ENCODE measurements at regions not wholly inside any gene's neighbourhood (a gene's known extent, or its start where the extent isn't known, plus 50 kb on each side); places are given as distances from the start of the nearest gene placed in this dataset.

- intact Hi-C loops (cut with DNase I; ENCODE audit: low total_unique reads), result no loop called here
- Histone ChIP-seq H3K27me3 (no peaks in the 10 kb centered on the region), H3K4me1 (peaks cover 0 to 19% (median 0%) of the 10 kb centered on the region in 4 donors), H3K9me3 (no peaks in the 10 kb centered on the region), H3K4me3 (no peak overlapping the region), H3K27ac (no peak overlapping the region), H3K36me3 (no peaks in the 10 kb centered on the region)
- TF ChIP-seq POLR2A (IDR thresholded peaks at IDR 0.05) (no peak), EP300 (IDR thresholded peaks at IDR 0.05) (no peak), POLR2AphosphoS5 (IDR thresholded peaks at IDR 0.05) (no peak), CTCF (IDR thresholded peaks at IDR 0.05) (no peak)
- DNase-seq, result no peak
- WGBS, 5 donors, result 66 to 86% (median 77%) methylated on average over 2 of the region's 2 CpGs
Measured at GRCh38 chr2:144233317-144233716, 286.6 kb downstream of the ZEB2 start.

- intact Hi-C loops (cut with DNase I; ENCODE audit: low total_unique reads), result no loop called here
- no peaks in the 10 kb centered on the region for H3K36me3 ChIP-seq
- peaks cover 0 to 17% (median 0%) of the 10 kb centered on the region in 4 donors for H3K4me1 ChIP-seq
- no peak for TF ChIP-seq EP300 (IDR thresholded peaks at IDR 0.05)
- no peak for TF ChIP-seq POLR2AphosphoS5 (IDR thresholded peaks at IDR 0.05)
- TF ChIP-seq CTCF (IDR thresholded peaks at IDR 0.05), result no peak
- TF ChIP-seq POLR2A (IDR thresholded peaks at IDR 0.05), result no peak
- no peak overlapping the region for H3K27ac ChIP-seq
- no peaks in the 10 kb centered on the region for H3K27me3 ChIP-seq
- 77 to 97% (median 84%) methylated on average over 1 of the region's 1 CpG for WGBS, 5 donors
- H3K9me3 ChIP-seq, result no peaks in the 10 kb centered on the region
- DNase-seq, result no peak
- H3K4me3 ChIP-seq, result no peak overlapping the region
Measured at GRCh38 chr2:144230448-144231085, 289.4 kb downstream of the ZEB2 start.

GRCh38 chr2:144230033-144230432 lies 289.9 kb downstream of the ZEB2 start:
- no peak for TF ChIP-seq POLR2A (IDR thresholded peaks at IDR 0.05)
- TF ChIP-seq POLR2AphosphoS5 (IDR thresholded peaks at IDR 0.05), result no peak
- no peak for TF ChIP-seq CTCF (IDR thresholded peaks at IDR 0.05)
- no peak for TF ChIP-seq EP300 (IDR thresholded peaks at IDR 0.05)
- Histone ChIP-seq H3K4me3 (no peak overlapping the region), H3K4me1 (peaks cover 0 to 17% (median 0%) of the 10 kb centered on the region in 4 donors), H3K27ac (no peak overlapping the region), H3K36me3 (no peaks in the 10 kb centered on the region), H3K9me3 (no peaks in the 10 kb centered on the region), H3K27me3 (no peaks in the 10 kb centered on the region)
- DNase-seq, result no peak
- 81 to 90% (median 84%) methylated on average over 4 of the region's 4 CpGs for WGBS, 5 donors
- intact Hi-C loops (cut with DNase I; ENCODE audit: low total_unique reads), result no loop called here

GRCh38 chr2:144229296-144229695 lies 290.6 kb downstream of the ZEB2 start:
- no peaks in the 10 kb centered on the region for H3K9me3 ChIP-seq
- no peaks in the 10 kb centered on the region for H3K27me3 ChIP-seq
- H3K4me1 ChIP-seq, result peaks cover 0 to 10% (median 0%) of the 10 kb centered on the region in 4 donors
- DNase-seq, result no peak
- H3K4me3 ChIP-seq, result no peak overlapping the region
- no peak overlapping the region for H3K27ac ChIP-seq
- no peak for TF ChIP-seq CTCF (IDR thresholded peaks at IDR 0.05)
- no peak for TF ChIP-seq POLR2A (IDR thresholded peaks at IDR 0.05)
- TF ChIP-seq EP300 (IDR thresholded peaks at IDR 0.05), result no peak
- no peak for TF ChIP-seq POLR2AphosphoS5 (IDR thresholded peaks at IDR 0.05)
- 77 to 96% (median 83%) methylated on average over 1 of the region's 1 CpG for WGBS, 5 donors
- intact Hi-C loops (cut with DNase I; ENCODE audit: low total_unique reads), result no loop called here
- H3K36me3 ChIP-seq, result no peaks in the 10 kb centered on the region
